ENCODE measurements at regions not wholly inside any gene's neighbourhood (a gene's known extent, or its start where the extent isn't known, plus 50 kb on each side); places are given as distances from the start of the nearest gene placed in this dataset.

DNA sequence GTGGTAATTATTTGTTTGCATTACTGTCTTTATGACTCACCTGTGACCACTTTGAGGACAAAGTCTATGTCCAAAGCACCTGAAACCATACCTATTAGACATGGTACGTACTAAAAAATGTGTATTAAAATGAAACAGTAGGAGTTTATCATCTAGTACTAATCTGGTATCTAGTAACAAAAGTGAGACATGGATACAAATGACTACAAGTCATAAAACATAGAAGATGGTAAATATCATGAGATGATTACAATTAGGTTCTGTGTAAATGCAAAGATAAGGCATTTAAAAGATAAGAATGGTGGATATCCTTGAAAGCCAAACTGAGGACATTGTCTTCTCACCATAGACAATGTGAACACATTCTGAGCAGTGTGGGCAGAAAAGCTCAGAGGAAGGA is 113.5 kb upstream of the GUCY1A2 start:
- TF ChIP-seq, protein P1, sequence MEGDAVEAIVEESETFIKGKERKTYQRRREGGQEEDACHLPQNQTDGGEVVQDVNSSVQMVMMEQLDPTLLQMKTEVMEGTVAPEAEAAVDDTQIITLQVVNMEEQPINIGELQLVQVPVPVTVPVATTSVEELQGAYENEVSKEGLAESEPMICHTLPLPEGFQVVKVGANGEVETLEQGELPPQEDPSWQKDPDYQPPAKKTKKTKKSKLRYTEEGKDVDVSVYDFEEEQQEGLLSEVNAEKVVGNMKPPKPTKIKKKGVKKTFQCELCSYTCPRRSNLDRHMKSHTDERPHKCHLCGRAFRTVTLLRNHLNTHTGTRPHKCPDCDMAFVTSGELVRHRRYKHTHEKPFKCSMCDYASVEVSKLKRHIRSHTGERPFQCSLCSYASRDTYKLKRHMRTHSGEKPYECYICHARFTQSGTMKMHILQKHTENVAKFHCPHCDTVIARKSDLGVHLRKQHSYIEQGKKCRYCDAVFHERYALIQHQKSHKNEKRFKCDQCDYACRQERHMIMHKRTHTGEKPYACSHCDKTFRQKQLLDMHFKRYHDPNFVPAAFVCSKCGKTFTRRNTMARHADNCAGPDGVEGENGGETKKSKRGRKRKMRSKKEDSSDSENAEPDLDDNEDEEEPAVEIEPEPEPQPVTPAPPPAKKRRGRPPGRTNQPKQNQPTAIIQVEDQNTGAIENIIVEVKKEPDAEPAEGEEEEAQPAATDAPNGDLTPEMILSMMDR (IDR thresholded peaks at IDR 0.05): no peak
- no peak for TF ChIP-seq ZNF121 (CRISPR knock-in tag; IDR thresholded peaks at IDR 0.05)
- TF ChIP-seq RELA (CRISPR knock-in tag; IDR thresholded peaks at IDR 0.05; ENCODE audit: borderline replicate concordance): no peak
- TF ChIP-seq SMAD3 (CRISPR knock-in tag; IDR thresholded peaks at IDR 0.05; ENCODE audit: borderline replicate concordance): no peak
- TF ChIP-seq, protein P2, sequence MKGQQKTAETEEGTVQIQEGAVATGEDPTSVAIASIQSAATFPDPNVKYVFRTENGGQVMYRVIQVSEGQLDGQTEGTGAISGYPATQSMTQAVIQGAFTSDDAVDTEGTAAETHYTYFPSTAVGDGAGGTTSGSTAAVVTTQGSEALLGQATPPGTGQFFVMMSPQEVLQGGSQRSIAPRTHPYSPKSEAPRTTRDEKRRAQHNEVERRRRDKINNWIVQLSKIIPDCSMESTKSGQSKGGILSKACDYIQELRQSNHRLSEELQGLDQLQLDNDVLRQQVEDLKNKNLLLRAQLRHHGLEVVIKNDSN (CRISPR knock-in tag; IDR thresholded peaks at IDR 0.05): no peak
- TF ChIP-seq, protein P3, sequence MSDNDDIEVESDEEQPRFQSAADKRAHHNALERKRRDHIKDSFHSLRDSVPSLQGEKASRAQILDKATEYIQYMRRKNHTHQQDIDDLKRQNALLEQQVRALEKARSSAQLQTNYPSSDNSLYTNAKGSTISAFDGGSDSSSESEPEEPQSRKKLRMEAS (CRISPR knock-in tag; IDR thresholded peaks at IDR 0.05): no peak
- no peak for TF ChIP-seq ETV6 (CRISPR knock-in tag; IDR thresholded peaks at IDR 0.05)
- TF ChIP-seq ATF1 (CRISPR knock-in tag; IDR thresholded peaks at IDR 0.05): no peak
- TF ChIP-seq, protein P4, sequence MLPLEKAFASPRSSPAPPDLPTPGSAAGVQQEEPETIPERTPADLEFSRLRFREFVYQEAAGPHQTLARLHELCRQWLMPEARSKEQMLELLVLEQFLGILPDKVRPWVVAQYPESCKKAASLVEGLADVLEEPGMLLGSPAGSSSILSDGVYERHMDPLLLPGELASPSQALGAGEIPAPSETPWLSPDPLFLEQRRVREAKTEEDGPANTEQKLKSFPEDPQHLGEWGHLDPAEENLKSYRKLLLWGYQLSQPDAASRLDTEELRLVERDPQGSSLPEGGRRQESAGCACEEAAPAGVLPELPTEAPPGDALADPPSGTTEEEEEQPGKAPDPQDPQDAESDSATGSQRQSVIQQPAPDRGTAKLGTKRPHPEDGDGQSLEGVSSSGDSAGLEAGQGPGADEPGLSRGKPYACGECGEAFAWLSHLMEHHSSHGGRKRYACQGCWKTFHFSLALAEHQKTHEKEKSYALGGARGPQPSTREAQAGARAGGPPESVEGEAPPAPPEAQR (CRISPR knock-in tag; IDR thresholded peaks at IDR 0.05): no peak
- no peak for TF ChIP-seq ZNF263 (CRISPR knock-in tag; IDR thresholded peaks at IDR 0.05; ENCODE audit: low read depth)

All from WTC11 (cell line).